Suprapubic skin (tissue), 4 donors: ENCODE measurements at regions not wholly inside any gene's neighbourhood (a gene's known extent, or its start where the extent isn't known, plus 50 kb on each side); places are given as distances from the start of the nearest gene placed in this dataset.

ENCODE experiments used
- CTCF ChIP-seq, 2 donors: fragments of 200-600 bp in 1 of 2; fragments of 450-650 bp in 1 of 2; sonication (generic) in 1 of 2; IDR thresholded peaks; one replicate each; pipeline ENCODE4 v1.5.1; 2016 to 2019; ENCODE audit warnings: antibody characterized with exemption in 2 of 2, mild to moderate bottlenecking in 1 of 2, moderate library complexity in 1 of 2
- EP300 ChIP-seq: sonication (generic); formaldehyde crosslinking; IDR thresholded peaks from one replicate; pipeline ENCODE4 v1.6.1; 2017; ENCODE audit warnings: antibody characterized with exemption
- POLR2A ChIP-seq, 2 donors: fragments of 450-650 bp; IDR thresholded peaks; one replicate each; pipeline ENCODE4 v1.6.1; 2017; ENCODE audit warnings: antibody characterized with exemption in 2 of 2, mild to moderate bottlenecking in 2 of 2, moderate library complexity in 2 of 2
- POLR2AphosphoS5 ChIP-seq, 3 donors: sonication (generic); formaldehyde crosslinking; IDR thresholded peaks; one replicate each; pipeline ENCODE4 v1.6.1; 2017; ENCODE audit warnings: antibody characterized with exemption in 3 of 3

- no peak for TF ChIP-seq CTCF (IDR thresholded peaks at IDR 0.05)
- no peak for TF ChIP-seq POLR2A (IDR thresholded peaks at IDR 0.05)
- TF ChIP-seq POLR2AphosphoS5 (IDR thresholded peaks at IDR 0.05) = no peak
- TF ChIP-seq EP300 = no peak
Observed at GRCh38 chr4:135833529-135833928, 1631.9 kb upstream of the PABPC4L start.
